AG09309 (cell line): ENCODE measurements at regions not wholly inside any gene's neighbourhood (a gene's known extent, or its start where the extent isn't known, plus 50 kb on each side); places are given as distances from the start of the nearest gene placed in this dataset.

Source experiments
- DNase-seq: peaks from one replicate; pipeline ENCODE4 v3.0.0-alpha.2; 2010; ENCODE audit warnings: low read depth
- H3K4me3 ChIP-seq: 2 replicates; pipeline ENCODE4 v1.5.1; 2011; ENCODE audit warnings: mild to moderate bottlenecking, low read depth, low read length, moderate library complexity; ENCODE audit not compliant: control insufficient read depth
- CTCF ChIP-seq: IDR thresholded peaks from 2 replicates; pipeline ENCODE4 v1.5.1; 2011; ENCODE audit warnings: mild to moderate bottlenecking, low read depth, low read length, inconsistent platforms; ENCODE audit not compliant: insufficient read depth, control insufficient read depth; ENCODE audit errors: missing control alignments

DNA sequence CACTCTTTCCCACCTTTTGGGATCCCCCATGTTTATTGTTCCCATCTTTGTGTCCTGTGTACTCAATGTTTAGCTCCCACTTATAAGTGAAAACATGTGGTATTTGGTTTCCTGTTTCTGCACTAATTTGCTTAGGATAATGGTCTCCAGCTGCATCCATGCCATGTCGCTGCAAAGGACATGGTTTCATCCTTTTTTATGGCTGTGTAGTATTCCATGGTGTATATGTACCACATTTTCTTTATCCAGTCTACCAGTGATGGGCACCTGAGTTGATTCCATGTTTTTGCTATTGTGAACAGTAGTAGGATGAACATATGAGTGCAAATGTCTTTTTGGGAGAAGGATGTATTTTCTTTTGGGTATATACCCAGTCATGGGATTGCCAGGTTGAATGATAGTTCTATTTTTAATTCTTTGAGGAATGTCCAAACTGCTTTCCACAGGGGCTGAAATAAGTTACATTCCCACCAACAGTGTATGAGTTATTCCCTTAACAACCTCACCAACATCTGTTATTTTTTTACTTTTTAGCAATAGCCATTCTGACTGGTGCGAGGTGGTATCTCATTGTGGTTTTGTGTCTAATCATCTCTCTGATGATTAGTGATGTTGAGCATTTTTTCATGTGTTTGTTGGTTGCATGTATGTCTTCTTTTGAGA, 55.7 kb upstream of the MEDAG start:
- DNase-seq: no peak
- no peak for TF ChIP-seq CTCF
- no peak overlapping the region for H3K4me3 ChIP-seq

- TF ChIP-seq CTCF: no peak
- no peak overlapping the region for H3K4me3 ChIP-seq
- no peak for DNase-seq
These were observed 55.2 kb upstream of the MEDAG start for GRCh38 chr13:30850867-30851211.

DNA sequence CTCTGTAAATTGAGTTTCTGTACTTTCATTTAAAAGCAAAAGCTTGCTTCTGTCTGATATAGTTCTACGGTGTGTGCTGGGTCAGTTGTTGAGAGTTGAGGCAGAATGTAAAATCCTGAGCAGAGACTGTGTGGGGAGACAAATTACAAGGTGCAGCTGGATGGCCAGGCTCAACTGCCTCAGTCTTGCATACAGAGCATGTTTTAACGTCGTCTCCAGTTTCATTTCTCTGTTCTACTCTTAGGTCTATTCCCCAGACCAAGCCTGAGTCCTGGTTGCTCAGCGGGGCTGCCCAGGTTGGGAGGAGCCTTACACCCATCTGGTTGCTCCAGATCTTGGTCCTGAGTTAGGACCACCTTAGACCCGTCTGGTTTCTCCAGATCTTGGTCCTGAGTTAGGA, 54.4 kb upstream of the MEDAG start:
- TF ChIP-seq CTCF: no peak
- DNase-seq: no peak
- H3K4me3 ChIP-seq: no peak overlapping the region

- no peak for TF ChIP-seq CTCF
- DNase-seq: no peak
- no peak overlapping the region for H3K4me3 ChIP-seq
These were observed 50.5 kb upstream of the MEDAG start for GRCh38 chr13:30855569-30855968.

- no peak for TF ChIP-seq CTCF
- DNase-seq: no peak
These were observed 49.9 kb upstream of the MEDAG start for GRCh38 chr13:30856005-30856790.

More at GRCh38 chr13:30856005-30856790, 49.9 kb upstream of the MEDAG start:
- H3K4me3 ChIP-seq: no peak overlapping the region
